Kidney (tissue), 13 donors: ENCODE measurements at regions not wholly inside any gene's neighbourhood (a gene's known extent, or its start where the extent isn't known, plus 50 kb on each side); places are given as distances from the start of the nearest gene placed in this dataset.

Source experiments
- DNase-seq, 5 donors: peaks; one replicate each; pipeline ENCODE4 v3.0.0-alpha.2; 2013 to 2020
- FAIRE-seq: peaks from 2 replicates; lab custom pipeline; 2012; peaks lifted over from hg19 to GRCh38; lab: Jason Lieb, UNC
- H3K27ac ChIP-seq, 2 donors: one replicate each; pipeline ENCODE4 v1.7.0; 2013; ENCODE audit warnings: low read depth in 2 of 2, low read length in 2 of 2, inconsistent platforms in 1 of 2
- H3K27me3 ChIP-seq: one replicate; pipeline ENCODE4 v1.7.1; 2013; ENCODE audit warnings: low read length, inconsistent platforms; ENCODE audit not compliant: control insufficient read depth, insufficient read depth
- H3K36me3 ChIP-seq, 3 donors: one replicate each; pipeline versions ENCODE4 v1.7.0 to v1.7.1; 2013; ENCODE audit warnings: low read length in 3 of 3, control low read depth in 1 of 3, inconsistent platforms in 1 of 3; ENCODE audit not compliant: insufficient read depth in 3 of 3, control insufficient read depth in 2 of 3
- H3K4me1 ChIP-seq, 3 donors: one replicate each; pipeline versions ENCODE4 v1.7.0 to v1.7.1; 2013; ENCODE audit warnings: low read length in 3 of 3, inconsistent platforms in 1 of 3, low read depth in 1 of 3; ENCODE audit not compliant: control insufficient read depth in 2 of 3, insufficient read depth in 2 of 3
- H3K4me3 ChIP-seq, 3 donors: one replicate each; pipeline versions ENCODE4 v1.7.0 to v1.8.1; 2013; ENCODE audit warnings: low read length in 3 of 3, control low read depth in 1 of 3, inconsistent platforms in 1 of 3
- H3K9ac ChIP-seq, 3 donors: one replicate each; pipeline versions ENCODE4 v1.7.0 to v1.7.1; 2013; ENCODE audit warnings: low read length in 3 of 3, control low read depth in 1 of 3, inconsistent platforms in 1 of 3
- H3K9me3 ChIP-seq, 3 donors: one replicate each; pipeline versions ENCODE4 v1.7.0 to v1.7.1; 2013; ENCODE audit warnings: low read length in 3 of 3, control low read depth in 1 of 3, inconsistent platforms in 1 of 3; ENCODE audit not compliant: control insufficient read depth in 2 of 3, insufficient read depth in 1 of 3
- CTCF ChIP-seq: IDR thresholded peaks from 3 replicates; pipeline ENCODE4 v1.5.1; 2012; ENCODE audit warnings: mild to moderate bottlenecking, moderate library complexity, borderline replicate concordance; ENCODE audit not compliant: insufficient read depth; ENCODE audit errors: extremely low read depth
- intact Hi-C: fragments of 100-400 bp; cut with DNase I; formaldehyde crosslinking; loops from one replicate; pipeline ENCODE4 v1.11.1; 2022
- donor health status: control.
- donor health status: control.
- donor health status: control.
- donor health status: control.
- donor health status: control.
- donor health status: DM: yes; HTN: yes; CAD: no.
- donor health status: Normal renal cell carcinoma (clear cell type).

GRCh38 chr16:10305912-10306311 is 79.9 kb upstream of the ATF7IP2 start:
- no peak for DNase-seq
- Histone ChIP-seq H3K27me3 (no peaks in the 10 kb centered on the region), H3K4me1 (no peaks in the 10 kb centered on the region), H3K27ac (no peak overlapping the region), H3K4me3 (no peak overlapping the region), H3K9ac (no peak overlapping the region), H3K9me3 (no peaks in the 10 kb centered on the region), H3K36me3 (no peaks in the 10 kb centered on the region)
- no peak for FAIRE-seq
- TF ChIP-seq CTCF = no peak
- intact Hi-C loops = no loop called here

- FAIRE-seq (no peak), DNase-seq (no peak)
- Histone ChIP-seq H3K9me3 (no peaks in the 10 kb centered on the region), H3K9ac (no peak overlapping the region), H3K36me3 (no peaks in the 10 kb centered on the region), H3K27me3 (no peaks in the 10 kb centered on the region), H3K4me3 (no peak overlapping the region), H3K4me1 (peaks cover 0 to 6% (median 4%) of the 10 kb centered on the region in 3 donors), H3K27ac (no peak overlapping the region)
- TF ChIP-seq CTCF = no peak
- intact Hi-C loops = no loop called here
Observed at GRCh38 chr16:10308305-10309193, 77.3 kb upstream of the ATF7IP2 start.

GRCh38 chr16:10309271-10309932 is 76.5 kb upstream of the ATF7IP2 start:
- Histone ChIP-seq H3K27me3 (no peaks in the 10 kb centered on the region), H3K36me3 (no peaks in the 10 kb centered on the region), H3K4me3 (no peak overlapping the region), H3K9ac (no peak overlapping the region), H3K9me3 (no peaks in the 10 kb centered on the region), H3K27ac (no peak overlapping the region), H3K4me1 (peaks cover 0 to 6% (median 5%) of the 10 kb centered on the region in 3 donors)
- TF ChIP-seq CTCF = no peak
- intact Hi-C loops = no loop called here
- FAIRE-seq = no peak
- DNase-seq = no peak
